Effector memory CD8-positive, alpha-beta T cell (primary cell): ENCODE measurements at regions not wholly inside any gene's neighbourhood (a gene's known extent, or its start where the extent isn't known, plus 50 kb on each side); places are given as distances from the start of the nearest gene placed in this dataset.
"Not testable (repeated sequence)": the region's sequence is repeated elsewhere in the genome, so short reads cannot be mapped to it uniquely, and the experiment has no call there.

Experiments
- ATAC-seq: fragments of 150-1000 bp; cut with Tn5 transposase; replicated peaks from 2 replicates; pipeline ENCODE4 v1.10.0; 2021; ENCODE audit warnings: mild to moderate bottlenecking, moderate library complexity
- DNase-seq, 3 experiments: peaks; one replicate each; pipeline ENCODE4 v3.0.0; 2021
- H3K27ac Mint-ChIP-seq, 2 donors: one replicate each; pipeline ENCODE4 v1.8.0; 2022; ENCODE audit warnings: mild to moderate bottlenecking in 2 of 2, mixed read lengths in 2 of 2, moderate library complexity in 2 of 2
- H3K27me3 Mint-ChIP-seq, 2 donors: one replicate each; pipeline ENCODE4 v1.8.0; 2022; ENCODE audit warnings: mixed read lengths in 2 of 2
- H3K36me3 Mint-ChIP-seq: one replicate; pipeline ENCODE4 v1.8.0; 2022; ENCODE audit warnings: mild to moderate bottlenecking, moderate library complexity, mixed read lengths; ENCODE audit not compliant: insufficient read depth
- H3K4me1 Mint-ChIP-seq, 2 donors: one replicate each; pipeline ENCODE4 v1.8.0; 2022; ENCODE audit warnings: low read depth in 2 of 2, mixed read lengths in 2 of 2
- H3K4me3 Mint-ChIP-seq, 2 donors: one replicate each; pipeline ENCODE4 v1.8.0; 2022; ENCODE audit warnings: mild to moderate bottlenecking in 2 of 2, mixed read lengths in 2 of 2, moderate library complexity in 2 of 2
- H3K9me3 Mint-ChIP-seq, 2 donors: one replicate each; pipeline ENCODE4 v1.8.0; 2022; ENCODE audit warnings: mixed read lengths in 2 of 2

DNA sequence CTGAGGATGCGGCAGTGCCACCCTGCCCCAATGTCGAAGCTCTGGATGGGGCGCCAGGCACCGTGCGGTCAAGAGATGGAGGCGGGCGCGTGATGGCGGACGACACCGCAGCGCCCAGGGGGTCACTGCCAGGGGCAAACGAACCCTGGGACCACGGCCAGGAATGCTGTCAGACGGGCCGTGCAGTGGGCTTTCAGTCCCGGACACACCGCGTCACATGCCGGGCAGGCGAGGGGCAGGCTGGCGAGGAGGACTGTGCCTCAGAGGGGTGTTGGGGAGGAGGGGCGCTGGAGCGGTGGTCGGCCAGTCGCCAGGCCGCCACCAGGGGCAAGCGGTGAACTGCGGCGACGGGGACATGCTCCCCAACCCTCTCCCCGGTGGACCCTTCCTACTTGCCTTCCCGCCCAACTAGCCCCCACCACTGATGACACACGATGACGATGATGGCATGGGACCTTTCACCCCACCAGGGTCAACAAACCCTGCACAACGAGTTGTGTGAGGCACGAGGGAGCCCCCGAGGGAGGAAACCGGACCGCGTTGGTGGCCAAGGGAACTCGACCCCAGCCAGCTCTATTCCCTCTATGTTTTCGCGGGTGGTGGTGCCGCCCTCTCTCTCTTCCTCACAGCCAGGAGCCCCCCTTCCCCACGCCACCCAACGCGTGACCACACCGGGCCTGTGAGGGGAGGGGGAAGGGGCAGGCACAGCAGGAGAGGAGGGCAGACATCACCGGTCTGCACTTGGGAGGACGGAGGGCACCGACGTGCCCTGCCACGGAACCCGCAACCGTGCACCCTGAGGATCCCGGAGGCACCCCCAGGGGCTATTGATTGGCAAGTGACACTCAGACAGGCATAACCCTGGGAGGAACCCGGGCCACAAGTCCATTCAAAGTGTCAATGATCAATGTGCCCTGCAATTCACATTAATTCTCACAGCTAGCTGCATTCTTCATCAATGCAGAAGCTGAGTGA, 1960.9 kb upstream of the DEFB115 start:
- ATAC-seq (no peak), DNase-seq (no peak)
- H3K9me3 Mint-ChIP-seq, result peaks cover 7% of the 10 kb centered on the region in 2 donors
- H3K27ac Mint-ChIP-seq, result no peak overlapping the region
- H3K36me3 Mint-ChIP-seq, result no peaks in the 10 kb centered on the region
- no peak overlapping the region for H3K4me3 Mint-ChIP-seq
- no peaks in the 10 kb centered on the region for H3K4me1 Mint-ChIP-seq
- no peaks in the 10 kb centered on the region for H3K27me3 Mint-ChIP-seq

DNA sequence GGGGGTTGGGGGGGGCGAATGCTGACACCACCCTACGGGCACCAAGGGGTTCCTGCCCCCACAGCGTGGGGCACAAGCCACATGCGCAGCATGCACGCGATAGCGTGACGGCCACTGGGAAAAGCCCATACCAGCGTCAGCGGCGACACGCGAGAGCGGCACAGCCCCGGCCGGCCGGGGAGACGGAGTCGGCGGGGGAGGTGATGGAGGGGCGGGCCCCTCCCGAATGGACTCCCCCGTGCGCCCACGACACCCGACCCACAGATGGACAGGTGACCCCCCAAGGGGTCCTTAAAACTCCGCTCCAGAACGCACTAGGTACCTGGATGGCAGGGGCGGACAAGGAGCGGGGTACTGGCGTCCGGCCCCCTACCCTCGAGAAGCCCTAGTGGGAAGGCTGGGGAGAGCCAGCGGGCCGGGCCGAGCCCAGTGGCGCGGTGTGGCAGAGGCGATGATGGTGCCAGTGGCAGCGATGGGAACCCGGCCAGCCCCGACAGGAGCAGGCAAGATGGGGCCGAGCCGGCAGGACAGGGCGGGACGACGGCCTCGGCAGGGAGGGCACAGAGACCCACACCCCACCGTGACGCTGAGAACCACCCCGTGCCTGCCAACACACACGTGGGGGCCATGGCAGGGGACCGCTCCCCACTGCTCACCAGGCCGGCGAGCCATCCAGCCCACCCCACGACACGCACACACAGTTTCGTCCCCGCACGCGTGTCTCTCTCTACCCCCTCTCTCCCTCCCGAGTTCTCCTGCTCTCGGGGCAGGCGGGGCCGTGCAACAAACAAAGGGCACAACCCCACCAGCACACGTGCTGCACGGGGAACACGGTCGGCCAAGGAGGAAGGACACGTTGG, 1959.8 kb upstream of the DEFB115 start:
- no peak overlapping the region for H3K4me3 Mint-ChIP-seq
- peaks cover 7% of the 10 kb centered on the region in 2 donors for H3K9me3 Mint-ChIP-seq
- DNase-seq (no peak), ATAC-seq (no peak)
- H3K27me3 Mint-ChIP-seq, result no peaks in the 10 kb centered on the region
- H3K4me1 Mint-ChIP-seq, result no peaks in the 10 kb centered on the region
- no peak overlapping the region for H3K27ac Mint-ChIP-seq
- no peaks in the 10 kb centered on the region for H3K36me3 Mint-ChIP-seq

DNA sequence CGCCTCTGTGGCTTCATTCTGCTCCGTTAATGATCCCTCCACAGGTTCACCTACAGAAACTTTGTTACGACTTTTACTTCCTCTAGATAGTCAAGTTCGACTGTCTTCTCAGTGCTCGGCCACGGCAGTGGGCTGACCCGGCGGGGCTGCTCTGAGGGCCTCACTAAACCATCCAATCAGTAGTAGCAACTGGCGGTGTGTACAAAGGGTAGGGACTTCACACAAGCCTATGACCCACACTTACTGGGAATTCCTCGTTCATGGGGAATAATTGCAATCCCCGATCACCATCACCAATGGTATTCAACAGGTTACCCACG, 1959.2 kb upstream of the DEFB115 start:
- no peak overlapping the region for H3K27ac Mint-ChIP-seq

DNA sequence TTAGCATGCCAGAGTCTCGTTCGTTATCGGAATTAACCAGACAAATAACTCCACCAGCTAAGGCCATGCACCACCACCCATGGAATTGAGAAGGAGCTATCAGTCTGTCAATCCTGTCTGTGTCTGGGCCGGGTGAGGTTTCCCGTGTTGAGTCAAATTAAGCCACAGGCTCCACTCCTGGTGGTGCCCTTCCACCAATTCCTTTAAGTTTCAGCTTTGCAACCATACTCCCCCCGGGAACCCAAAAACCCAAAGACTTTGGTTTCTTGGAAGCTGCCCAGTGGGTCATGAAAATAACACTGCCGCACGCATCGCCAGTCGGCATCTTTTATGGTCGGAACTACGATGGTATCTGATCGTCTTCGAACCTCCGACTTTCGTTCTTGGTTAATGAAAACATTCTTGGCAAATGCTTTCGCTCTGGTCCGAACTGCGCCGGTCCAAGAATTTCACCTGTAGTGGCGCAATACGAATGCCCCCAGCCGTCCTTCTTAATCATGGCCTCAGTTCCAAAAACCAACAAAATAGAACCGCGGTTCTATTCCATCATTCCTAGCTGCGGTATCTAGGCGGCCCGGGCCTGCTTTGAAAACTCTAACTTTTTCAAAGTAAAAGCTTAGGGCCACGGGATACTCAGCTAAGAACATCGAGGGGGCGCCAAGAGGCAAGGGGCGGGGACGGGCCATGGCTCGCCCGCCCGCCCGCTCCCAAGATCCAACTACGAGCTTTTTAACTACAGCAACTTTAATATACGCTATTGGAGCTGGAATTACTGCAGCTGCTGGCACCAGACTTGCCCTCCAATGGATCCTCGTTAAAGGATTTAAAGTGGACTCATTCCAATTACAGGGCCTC, 1958.5 kb upstream of the DEFB115 start:
- Mint-ChIP-seq H3K27ac (no peak overlapping the region), H3K4me3 (no peak overlapping the region), H3K36me3 (no peaks in the 10 kb centered on the region), H3K27me3 (no peaks in the 10 kb centered on the region), H3K9me3 (peaks cover 7 to 12% of the 10 kb centered on the region in 2 donors), H3K4me1 (no peaks in the 10 kb centered on the region)
- DNase-seq (no peak), ATAC-seq (no peak)

More for the DNA sequence above, 1959.2 kb upstream of the DEFB115 start:
- DNase-seq (no peak), ATAC-seq (no peak)
- Mint-ChIP-seq H3K9me3 (peaks cover 7 to 10% of the 10 kb centered on the region in 2 donors), H3K27me3 (no peaks in the 10 kb centered on the region), H3K36me3 (no peaks in the 10 kb centered on the region), H3K4me3 (no peak overlapping the region), H3K4me1 (no peaks in the 10 kb centered on the region)

DNA sequence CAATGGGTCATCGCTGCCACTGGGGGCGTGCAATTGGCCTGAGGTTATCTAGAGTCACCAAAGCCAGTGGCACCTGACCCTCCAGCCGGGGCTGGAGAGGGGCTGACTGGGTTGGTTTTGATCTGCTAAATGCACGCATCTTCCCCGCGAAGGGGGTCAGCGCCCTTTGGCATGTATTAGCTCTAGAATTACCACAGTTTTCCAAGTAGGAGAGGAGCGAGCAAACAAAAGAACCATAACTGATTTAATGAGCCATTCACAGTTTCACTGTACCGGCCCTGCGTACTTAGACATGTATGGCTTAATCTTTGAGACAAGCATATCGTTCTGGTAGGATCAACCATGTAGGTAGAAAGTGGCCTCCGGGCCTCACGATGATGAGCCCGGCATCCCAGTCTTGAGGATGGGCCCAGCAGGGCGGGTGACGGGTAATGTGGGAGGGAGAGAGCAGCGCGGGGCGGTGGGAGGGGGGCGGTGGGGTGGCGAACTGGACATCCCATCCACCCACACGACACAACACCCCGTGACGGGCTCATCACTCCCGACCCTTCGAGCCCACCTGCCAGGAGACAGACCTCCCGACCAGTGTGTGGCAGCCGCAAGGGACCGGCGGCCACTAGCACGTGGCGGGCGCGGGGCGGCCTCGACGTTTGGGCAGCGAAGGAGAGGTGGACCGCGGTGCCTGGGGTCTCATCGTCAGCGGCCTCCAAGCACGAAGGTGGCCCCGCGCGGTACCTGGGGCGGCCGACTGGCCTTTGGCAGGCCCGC, 1957.5 kb upstream of the DEFB115 start:
- ATAC-seq (no peak), DNase-seq (no peak)
- peaks cover 0 to under 1% of the 10 kb centered on the region in 2 donors for H3K4me1 Mint-ChIP-seq
- no peaks in the 10 kb centered on the region for H3K36me3 Mint-ChIP-seq
- no peak overlapping the region for H3K27ac Mint-ChIP-seq
- H3K4me3 Mint-ChIP-seq, result no peak overlapping the region
- H3K9me3 Mint-ChIP-seq, result peaks cover 14 to 15% of the 10 kb centered on the region in 2 donors
- peaks cover 0 to under 1% of the 10 kb centered on the region in 2 donors for H3K27me3 Mint-ChIP-seq

DNA sequence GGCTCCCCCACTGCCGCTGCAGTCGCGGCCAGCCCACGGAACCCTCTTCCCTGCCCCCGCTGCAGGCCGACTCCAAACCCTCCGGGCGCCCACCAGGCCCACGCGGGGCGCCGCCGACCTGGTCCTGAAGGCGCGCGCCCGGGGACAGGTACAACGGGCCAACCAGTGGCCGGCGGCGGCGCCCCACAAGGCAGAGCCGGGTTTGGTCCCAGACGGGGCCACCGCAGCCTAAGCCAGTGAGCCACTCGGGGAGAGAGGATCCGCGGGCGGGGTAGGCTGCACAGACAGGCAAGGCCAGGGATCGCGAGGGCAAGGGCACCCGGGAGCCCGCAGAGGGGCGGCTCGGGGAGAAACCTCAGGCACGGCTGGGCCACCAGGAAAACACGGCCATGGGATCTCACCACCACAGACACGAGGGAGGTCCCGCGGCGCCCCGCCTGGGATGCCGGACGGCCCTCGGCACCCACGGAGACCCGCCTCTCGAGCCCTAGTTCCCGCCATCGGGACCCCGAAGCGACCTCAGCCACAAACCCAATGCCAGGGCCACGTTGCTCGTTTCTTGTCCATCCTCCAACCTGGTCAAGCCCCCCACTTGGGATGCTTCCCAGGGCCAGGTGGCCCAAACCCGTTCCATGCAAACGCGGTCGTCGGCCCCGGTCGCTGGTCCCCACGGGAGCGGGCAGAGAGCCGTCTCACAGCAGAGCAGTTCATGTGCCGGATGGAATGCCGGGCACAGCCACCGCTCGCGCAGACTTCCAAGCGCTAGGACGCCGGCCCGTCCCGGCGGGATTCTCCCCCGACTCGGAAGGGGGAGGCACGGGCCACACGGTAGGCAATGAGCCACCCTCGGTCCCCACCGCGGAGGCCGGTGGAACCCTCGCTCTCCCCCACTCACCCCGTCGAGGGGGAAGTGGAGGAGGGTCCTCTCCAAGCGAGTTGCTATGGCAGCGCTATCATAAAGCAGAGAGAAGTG, 1956.6 kb upstream of the DEFB115 start:
- Mint-ChIP-seq H3K9me3 (peaks cover 19 to 23% of the 10 kb centered on the region in 2 donors), H3K4me3 (no peak overlapping the region), H3K27ac (no peak overlapping the region), H3K4me1 (peaks cover 0 to 9% of the 10 kb centered on the region in 2 donors), H3K36me3 (no peaks in the 10 kb centered on the region), H3K27me3 (peaks cover 0 to 9% of the 10 kb centered on the region in 2 donors)
- DNase-seq (no peak), ATAC-seq (no peak)

DNA sequence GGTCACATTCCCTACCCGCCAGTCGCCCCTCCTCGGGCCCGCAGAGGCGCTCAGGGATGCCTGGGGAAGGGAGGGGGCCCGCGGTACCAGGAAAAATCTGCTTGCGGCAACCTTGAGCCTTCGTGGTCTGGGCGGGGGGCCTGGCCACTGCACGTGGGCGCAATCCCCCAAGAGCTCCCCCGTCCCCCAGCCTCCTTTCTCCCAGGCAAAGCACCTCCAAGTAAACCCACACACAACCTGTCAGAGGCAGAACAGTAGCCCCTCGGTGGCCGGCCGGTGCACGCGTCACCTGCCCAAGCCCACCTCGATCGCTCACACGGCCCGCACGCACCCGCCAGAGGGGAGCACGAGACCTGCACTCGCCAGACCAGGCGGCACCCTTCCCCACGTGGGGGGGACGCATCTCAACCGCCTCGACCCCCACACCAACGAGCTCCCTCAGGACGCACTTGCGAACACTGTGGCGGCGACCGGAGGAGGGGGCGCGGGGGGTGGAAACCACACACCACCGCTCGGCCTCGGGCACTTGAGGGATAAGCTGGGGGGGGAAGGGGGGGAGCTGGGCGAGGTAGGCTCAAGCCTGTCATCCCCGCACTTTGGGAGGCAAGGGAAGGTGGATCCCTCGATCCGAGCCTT, 1955.7 kb upstream of the DEFB115 start:
- H3K27me3 Mint-ChIP-seq, result peaks cover 0 to 13% of the 10 kb centered on the region in 2 donors
- H3K4me3 Mint-ChIP-seq, result no peak overlapping the region
- DNase-seq (no peak), ATAC-seq (no peak)
- H3K9me3 Mint-ChIP-seq, result peaks cover 18 to 24% of the 10 kb centered on the region in 2 donors
- peaks cover 0 to 14% of the 10 kb centered on the region in 2 donors for H3K4me1 Mint-ChIP-seq
- H3K27ac Mint-ChIP-seq, result no peak overlapping the region
- no peaks in the 10 kb centered on the region for H3K36me3 Mint-ChIP-seq

DNA sequence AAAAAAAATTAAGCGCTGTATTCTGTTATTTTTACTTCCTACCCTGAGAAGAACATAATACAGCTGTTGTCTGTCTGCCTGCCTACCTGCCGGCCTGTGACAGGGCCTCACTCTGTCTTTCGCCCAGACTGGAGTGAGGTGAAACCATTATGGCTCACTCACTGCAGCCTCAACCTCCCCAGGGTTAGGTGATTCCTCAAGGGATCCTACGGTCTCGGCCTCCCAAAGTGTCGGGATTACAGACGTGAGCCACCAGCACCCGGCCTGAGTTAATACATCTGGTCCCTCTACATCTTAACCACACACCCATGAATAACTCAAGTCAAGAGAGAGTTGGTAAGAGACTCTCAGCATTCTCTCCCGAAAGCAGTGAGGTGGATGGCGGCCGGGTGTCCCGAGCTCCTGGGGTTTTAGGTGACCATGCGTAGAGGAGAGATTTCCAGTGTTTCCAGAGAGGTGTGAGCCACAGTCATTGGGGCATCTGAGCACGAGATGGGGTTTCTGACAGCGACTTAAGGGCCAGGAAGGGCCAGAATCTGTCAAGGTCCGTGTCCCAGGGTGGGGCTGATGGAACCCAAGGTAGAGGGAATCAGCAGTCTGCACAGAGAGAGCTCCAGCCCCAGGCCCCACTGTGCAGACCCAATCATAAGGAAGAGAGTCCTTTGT, 1954.4 kb upstream of the DEFB115 start:
- Mint-ChIP-seq H3K4me3 (no peak overlapping the region), H3K9me3 (peaks cover 23 to 29% of the 10 kb centered on the region in 2 donors), H3K27ac (no peak overlapping the region), H3K36me3 (no peaks in the 10 kb centered on the region), H3K27me3 (peaks cover 0 to 17% of the 10 kb centered on the region in 2 donors), H3K4me1 (peaks cover 0 to 19% of the 10 kb centered on the region in 2 donors)
- no peak for ATAC-seq
- no peak for DNase-seq

DNA sequence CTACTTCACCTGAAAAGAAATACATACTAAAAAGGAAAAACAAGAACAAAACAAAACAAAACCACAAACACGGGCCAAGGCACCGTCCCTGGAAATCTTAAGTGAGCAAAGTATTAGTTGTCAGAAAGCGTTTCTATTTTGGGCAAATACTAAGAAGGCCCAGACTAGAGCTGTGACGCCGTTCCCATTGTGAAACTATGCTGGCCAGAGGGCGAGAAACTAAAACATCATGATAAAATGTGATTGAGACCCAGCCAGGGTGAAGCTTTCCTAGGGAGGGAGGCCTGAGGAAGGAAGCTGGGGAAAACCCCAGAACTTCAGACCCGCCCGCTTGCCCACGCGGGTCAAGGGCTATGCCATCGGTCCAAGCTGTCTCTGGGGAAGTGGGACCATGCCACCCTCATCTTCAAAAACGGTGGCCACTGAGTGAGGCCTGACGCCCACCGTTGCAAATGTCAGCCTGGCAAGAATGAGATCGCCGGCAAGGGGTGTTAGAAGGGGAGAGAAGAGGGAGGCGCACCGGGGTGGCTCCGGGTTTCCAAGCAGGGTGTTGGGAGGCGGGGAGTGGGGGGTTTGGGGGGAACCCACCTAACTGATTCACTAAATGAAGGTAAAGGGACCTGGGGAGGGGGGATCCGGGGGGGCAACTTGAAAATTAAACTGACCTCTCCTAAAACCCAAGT, 1950.9 kb upstream of the DEFB115 start:
- Mint-ChIP-seq H3K4me1 (peaks cover 0 to 24% of the 10 kb centered on the region in 2 donors), H3K4me3 (peak overlapping the region in 1 of 2 donors; percentile 62), H3K27me3 (peaks cover 0 to 19% of the 10 kb centered on the region in 2 donors), H3K36me3 (no peaks in the 10 kb centered on the region), H3K9me3 (peaks cover 27 to 38% of the 10 kb centered on the region in 2 donors), H3K27ac (peak overlapping the region in 1 of 2 donors; percentile 53)
- ATAC-seq (no peak), DNase-seq (no peak)

DNA sequence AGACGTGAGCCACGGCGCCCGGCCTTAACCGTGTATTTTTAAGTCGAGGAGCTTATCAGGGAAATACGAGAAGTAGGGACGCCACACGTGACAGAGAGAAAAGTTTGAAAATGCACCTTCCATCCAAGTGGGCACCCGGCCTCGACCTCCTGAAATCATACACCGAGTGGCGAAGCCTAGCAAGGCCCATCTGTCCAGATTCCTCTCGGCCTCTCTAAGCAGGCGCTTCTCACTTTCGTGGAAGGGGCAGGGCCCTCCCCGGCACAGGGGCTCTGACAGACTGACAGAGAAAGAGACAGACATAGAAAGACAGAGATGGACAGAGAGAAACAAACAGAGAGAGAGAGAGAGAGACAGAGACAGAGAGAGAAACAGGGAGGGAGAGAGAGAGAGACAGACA, 1950.0 kb upstream of the DEFB115 start:
- H3K27ac Mint-ChIP-seq, H3K36me3 Mint-ChIP-seq, H3K4me3 Mint-ChIP-seq, DNase-seq, ATAC-seq: not testable (repeated sequence)
- H3K4me1 Mint-ChIP-seq, result peaks cover 0 to 24% of the 10 kb centered on the region in 2 donors
- H3K9me3 Mint-ChIP-seq, result peaks cover 30 to 38% of the 10 kb centered on the region in 2 donors
- H3K27me3 Mint-ChIP-seq, result peaks cover 0 to 19% of the 10 kb centered on the region in 2 donors
